ENCODE measurements at regions not wholly inside any gene's neighbourhood (a gene's known extent, or its start where the extent isn't known, plus 50 kb on each side); places are given as distances from the start of the nearest gene placed in this dataset.

DNA sequence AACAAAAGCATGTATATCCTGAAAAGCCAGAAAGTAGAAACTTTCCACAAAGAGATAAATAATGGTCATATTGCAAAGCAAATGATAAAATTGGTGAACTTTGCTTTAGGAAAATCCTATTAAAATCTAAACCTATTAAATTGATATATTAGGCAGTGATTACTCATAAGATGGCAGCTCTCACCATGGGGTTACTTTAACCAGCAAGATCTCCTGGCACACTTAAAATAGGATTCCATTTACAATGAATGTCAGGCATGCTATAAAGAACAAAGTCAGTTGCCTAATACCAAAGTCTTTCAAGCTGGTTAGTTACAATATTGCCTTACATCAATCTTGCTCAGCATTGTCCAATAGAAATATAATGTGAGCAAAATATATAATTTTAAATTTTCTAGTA lies 816.2 kb downstream of the BCL11A start:
- DNase-seq: no peak
- Histone ChIP-seq H3K9me3 (no peaks in the 10 kb centered on the region), H3K4me3 (no peak overlapping the region), H3K27ac (no peak overlapping the region), H3K36me3 (no peaks in the 10 kb centered on the region), H3K27me3 (no peaks in the 10 kb centered on the region), H3K4me1 (no peaks in the 10 kb centered on the region)
- in situ Hi-C loops (cut with MboI; ENCODE audit: low pct_ligation_motif_present in 1 of 4, low pct_unique_long_range_greater_than_20kb in 1 of 4, low sequenced_read_pairs in 3 of 4) (no loop called here), intact Hi-C loops (cut with DNase I; ENCODE audit: low total_unique reads) (no loop called here)
- TF ChIP-seq POLR2A (IDR thresholded peaks at IDR 0.05) (no peak), POLR2AphosphoS5 (IDR thresholded peaks at IDR 0.05) (no peak), EP300 (IDR thresholded peaks at IDR 0.05; ENCODE audit: low read depth) (no peak)
- TF ChIP-seq, protein P1, sequence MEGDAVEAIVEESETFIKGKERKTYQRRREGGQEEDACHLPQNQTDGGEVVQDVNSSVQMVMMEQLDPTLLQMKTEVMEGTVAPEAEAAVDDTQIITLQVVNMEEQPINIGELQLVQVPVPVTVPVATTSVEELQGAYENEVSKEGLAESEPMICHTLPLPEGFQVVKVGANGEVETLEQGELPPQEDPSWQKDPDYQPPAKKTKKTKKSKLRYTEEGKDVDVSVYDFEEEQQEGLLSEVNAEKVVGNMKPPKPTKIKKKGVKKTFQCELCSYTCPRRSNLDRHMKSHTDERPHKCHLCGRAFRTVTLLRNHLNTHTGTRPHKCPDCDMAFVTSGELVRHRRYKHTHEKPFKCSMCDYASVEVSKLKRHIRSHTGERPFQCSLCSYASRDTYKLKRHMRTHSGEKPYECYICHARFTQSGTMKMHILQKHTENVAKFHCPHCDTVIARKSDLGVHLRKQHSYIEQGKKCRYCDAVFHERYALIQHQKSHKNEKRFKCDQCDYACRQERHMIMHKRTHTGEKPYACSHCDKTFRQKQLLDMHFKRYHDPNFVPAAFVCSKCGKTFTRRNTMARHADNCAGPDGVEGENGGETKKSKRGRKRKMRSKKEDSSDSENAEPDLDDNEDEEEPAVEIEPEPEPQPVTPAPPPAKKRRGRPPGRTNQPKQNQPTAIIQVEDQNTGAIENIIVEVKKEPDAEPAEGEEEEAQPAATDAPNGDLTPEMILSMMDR (IDR thresholded peaks at IDR 0.05): no peak

DNA sequence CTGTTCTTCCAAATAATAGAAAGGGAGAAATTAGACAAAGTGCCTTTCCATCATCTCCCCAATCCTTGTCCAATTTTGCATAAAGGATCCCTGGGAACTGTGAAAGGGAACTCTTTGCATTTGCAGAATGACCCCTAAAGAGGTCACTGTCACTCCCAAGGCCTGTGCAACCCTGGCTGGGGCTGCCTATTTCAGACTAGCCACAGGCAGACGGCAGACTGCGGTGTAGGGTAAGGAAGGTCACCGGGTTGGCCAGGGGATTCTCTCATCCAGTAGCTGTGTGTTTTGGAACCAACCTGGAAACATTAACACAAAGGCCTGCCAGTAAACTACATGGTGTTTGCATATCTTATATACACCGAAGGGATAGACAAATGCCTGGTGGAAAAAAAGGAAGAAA lies 818.7 kb downstream of the BCL11A start:
- Histone ChIP-seq H3K9me3 (no peaks in the 10 kb centered on the region), H3K4me1 (no peaks in the 10 kb centered on the region), H3K36me3 (no peaks in the 10 kb centered on the region), H3K4me3 (no peak overlapping the region), H3K27ac (no peak overlapping the region), H3K27me3 (no peaks in the 10 kb centered on the region)
- DNase-seq: no peak
- TF ChIP-seq POLR2AphosphoS5 (IDR thresholded peaks at IDR 0.05) (no peak), EP300 (IDR thresholded peaks at IDR 0.05; ENCODE audit: low read depth) (no peak), POLR2A (IDR thresholded peaks at IDR 0.05) (no peak)
- TF ChIP-seq, protein P1 (IDR thresholded peaks at IDR 0.05): no peak
- in situ Hi-C loops (cut with MboI; ENCODE audit: low pct_ligation_motif_present in 1 of 4, low pct_unique_long_range_greater_than_20kb in 1 of 4, low sequenced_read_pairs in 3 of 4): no loop called here
- intact Hi-C loops (cut with DNase I; ENCODE audit: low total_unique reads): no loop called here
- 81 to 86% methylated on average over 4 of the region's 4 CpGs for WGBS, 2 donors (ENCODE audit: low coverage in 1 of 2)

DNA sequence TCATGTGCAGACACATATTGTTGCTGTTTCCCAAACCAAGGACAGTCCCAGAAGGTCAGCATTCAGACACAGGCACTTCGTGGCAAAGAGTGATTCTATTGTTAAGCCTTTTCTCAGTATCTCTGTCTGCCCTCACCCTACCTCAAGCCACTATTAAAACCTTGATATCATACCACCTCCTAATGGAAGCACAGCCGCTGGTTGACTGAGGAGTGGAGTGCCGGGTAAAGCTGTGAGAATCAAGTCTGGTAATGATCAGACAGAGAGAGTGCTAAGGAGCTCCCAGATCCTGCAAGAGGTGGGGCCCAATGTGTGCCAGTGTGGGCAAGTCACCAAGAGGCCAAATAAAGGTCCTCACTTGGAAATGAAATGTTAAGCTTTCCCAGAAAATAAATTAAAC lies 819.5 kb downstream of the BCL11A start:
- in situ Hi-C loops (cut with MboI; ENCODE audit: low pct_ligation_motif_present in 1 of 4, low pct_unique_long_range_greater_than_20kb in 1 of 4, low sequenced_read_pairs in 3 of 4): no loop called here
- 70 to 74% methylated on average over 1 to 3 of the region's 3 CpGs for WGBS, 2 donors (ENCODE audit: low coverage in 1 of 2)
- Histone ChIP-seq H3K4me1 (no peaks in the 10 kb centered on the region), H3K4me3 (no peak overlapping the region), H3K27me3 (no peaks in the 10 kb centered on the region), H3K9me3 (no peaks in the 10 kb centered on the region), H3K27ac (no peak overlapping the region), H3K36me3 (no peaks in the 10 kb centered on the region)
- intact Hi-C loops (cut with DNase I; ENCODE audit: low total_unique reads): no loop called here
- no peak for DNase-seq
- no peak for TF ChIP-seq POLR2AphosphoS5 (IDR thresholded peaks at IDR 0.05)
- TF ChIP-seq EP300 (IDR thresholded peaks at IDR 0.05; ENCODE audit: low read depth): no peak
- TF ChIP-seq POLR2A (IDR thresholded peaks at IDR 0.05): no peak
- TF ChIP-seq, protein P1 (IDR thresholded peaks at IDR 0.05): no peak

DNA sequence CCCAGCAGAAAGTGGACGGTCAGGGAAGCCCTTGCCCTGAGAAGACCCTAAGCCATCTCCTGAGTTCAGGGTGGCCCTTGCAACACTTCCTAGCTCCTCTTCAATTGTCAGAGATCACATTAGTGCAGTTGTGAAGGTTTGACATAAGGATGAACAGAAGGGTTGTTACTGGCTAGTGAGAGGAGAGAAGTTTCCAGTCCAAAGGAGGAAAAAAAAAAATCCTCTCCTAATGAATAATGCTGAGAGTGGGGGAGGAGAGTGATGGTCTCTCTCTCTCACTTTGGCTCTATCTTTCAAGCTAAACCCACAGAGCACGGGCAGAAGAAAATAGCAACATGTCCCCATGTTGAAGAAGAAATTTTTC lies 819.9 kb downstream of the BCL11A start:
- Histone ChIP-seq H3K27ac (no peak overlapping the region), H3K27me3 (no peaks in the 10 kb centered on the region), H3K36me3 (no peaks in the 10 kb centered on the region), H3K9me3 (no peaks in the 10 kb centered on the region), H3K4me3 (no peak overlapping the region), H3K4me1 (no peaks in the 10 kb centered on the region)
- intact Hi-C loops (cut with DNase I; ENCODE audit: low total_unique reads) (no loop called here), in situ Hi-C loops (cut with MboI; ENCODE audit: low pct_ligation_motif_present in 1 of 4, low pct_unique_long_range_greater_than_20kb in 1 of 4, low sequenced_read_pairs in 3 of 4) (no loop called here)
- TF ChIP-seq EP300 (IDR thresholded peaks at IDR 0.05; ENCODE audit: low read depth): no peak
- TF ChIP-seq, protein P1 (IDR thresholded peaks at IDR 0.05): no peak
- TF ChIP-seq POLR2AphosphoS5 (IDR thresholded peaks at IDR 0.05): no peak
- no peak for TF ChIP-seq POLR2A (IDR thresholded peaks at IDR 0.05)
- WGBS, 2 donors (ENCODE audit: low coverage in 1 of 2): 73 to 85% methylated on average over 1 to 2 of the region's 2 CpGs
- DNase-seq: no peak

All from transverse colon (tissue), 4 donors.